ENCODE measurements at regions not wholly inside any gene's neighbourhood (a gene's known extent, or its start where the extent isn't known, plus 50 kb on each side); places are given as distances from the start of the nearest gene placed in this dataset.

GRCh38 chr3:59575113-59576001 lies 525.5 kb upstream of the CFAP20DC start:
- no peak for TF ChIP-seq YY1 (IDR thresholded peaks at IDR 0.05; ENCODE audit: insufficient read depth, insufficient read length)
- TF ChIP-seq ZNF274 (IDR thresholded peaks at IDR 0.05; ENCODE audit: low read depth, low read length), result no peak
- TF ChIP-seq SUZ12 (IDR thresholded peaks at IDR 0.05; ENCODE audit: extremely low read depth, insufficient read depth, insufficient read length), result no peak
